ENCODE measurements at regions not wholly inside any gene's neighbourhood (a gene's known extent, or its start where the extent isn't known, plus 50 kb on each side); places are given as distances from the start of the nearest gene placed in this dataset.

GRCh38 chr4:77248805-77249204, 91.8 kb downstream of the CCNG2 start:
- Histone ChIP-seq H2AFZ (ENCODE audit: control insufficient read depth, low read length) (no peak overlapping the region), H3K9ac (ENCODE audit: control insufficient read depth, extremely low read depth, insufficient read depth, low read length) (no peak overlapping the region), H3K36me3 (ENCODE audit: control insufficient read depth in 2 of 2, extremely low read depth in 1 of 2, insufficient read depth in 2 of 2, low read length in 2 of 2) (no peaks in the 10 kb centered on the region), H3K9me3 (ENCODE audit: control insufficient read depth, low read depth, low read length) (no peaks in the 10 kb centered on the region), H3K27me3 (ENCODE audit: control insufficient read depth, extremely low read depth, insufficient read depth, low read length) (peaks cover 3% of the 10 kb centered on the region), H3K27ac (ENCODE audit: control insufficient read depth, insufficient read depth, low read length) (no peak overlapping the region), H3K9me1 (ENCODE audit: control insufficient read depth, extremely low read depth, insufficient read depth, low read length) (no peaks in the 10 kb centered on the region), H3K4me1 (ENCODE audit: control insufficient read depth, extremely low read depth, insufficient read depth, low read length) (no peaks in the 10 kb centered on the region), H4K20me1 (ENCODE audit: control insufficient read depth, extremely low read depth, insufficient read depth, low read length) (no peaks in the 10 kb centered on the region), H3K4me3 (ENCODE audit: control insufficient read depth in 2 of 3, extremely low read depth in 1 of 3, insufficient read depth in 2 of 3, low read depth in 1 of 3, low read length in 3 of 3) (no peak overlapping the region), H3K79me2 (ENCODE audit: control insufficient read depth, insufficient read depth, low read length) (no peaks in the 10 kb centered on the region), H3K4me2 (ENCODE audit: control insufficient read depth, extremely low read depth, insufficient read depth, low read depth, low read length) (no peak overlapping the region)
- FAIRE-seq (no peak), DNase-seq (ENCODE audit: low read depth, low spot score) (no peak)
- TF ChIP-seq CTCF (optimal IDR thresholded peaks at IDR 0.05 in 1 of 3, IDR thresholded peaks at IDR 0.05 in 1 of 3, conservative IDR thresholded peaks at IDR 0.05 in 1 of 3; ENCODE audit: extremely low read depth in 1 of 3, insufficient read depth in 2 of 3, low read length in 3 of 3) = no peak
- TF ChIP-seq EZH2 (IDR thresholded peaks at IDR 0.05; ENCODE audit: low read length) = no peak
- dilution Hi-C loops (cut with MboI; ENCODE audit: extremely low pct_ligation_motif_present, low sequenced_read_pairs) = loop anchor here (25.0 kb wide), 1 partner anchor 113 kb away; no protein-coding TSS in a partner anchor

DNA sequence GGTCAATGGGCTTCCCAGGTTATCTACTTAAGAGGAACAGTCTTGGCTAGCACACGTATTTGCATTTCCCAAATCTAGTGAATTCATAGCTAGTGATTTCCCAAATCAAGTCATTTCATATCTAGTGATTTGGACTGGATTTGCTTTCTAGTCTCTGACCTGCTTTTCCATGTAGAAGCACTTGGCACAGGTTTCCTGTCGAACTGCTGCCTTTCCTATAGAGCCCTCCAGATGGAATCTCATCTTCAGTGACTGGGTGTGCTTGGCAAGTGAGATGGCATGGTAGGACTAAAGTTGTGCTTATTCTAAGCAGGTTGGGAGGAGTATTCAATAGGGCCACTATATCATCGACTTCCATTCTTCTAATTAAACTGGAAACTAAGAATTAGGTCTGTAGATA, 94.7 kb downstream of the CCNG2 start:
- no peak for DNase-seq (ENCODE audit: low read depth, low spot score)
- Histone ChIP-seq H3K36me3 (ENCODE audit: control insufficient read depth in 2 of 2, extremely low read depth in 1 of 2, insufficient read depth in 2 of 2, low read length in 2 of 2) (no peaks in the 10 kb centered on the region), H3K4me1 (ENCODE audit: control insufficient read depth, extremely low read depth, insufficient read depth, low read length) (no peaks in the 10 kb centered on the region), H3K9me1 (ENCODE audit: control insufficient read depth, extremely low read depth, insufficient read depth, low read length) (no peaks in the 10 kb centered on the region), H2AFZ (ENCODE audit: control insufficient read depth, low read length) (no peak overlapping the region), H3K9me3 (ENCODE audit: control insufficient read depth, low read depth, low read length) (no peaks in the 10 kb centered on the region), H4K20me1 (ENCODE audit: control insufficient read depth, extremely low read depth, insufficient read depth, low read length) (no peaks in the 10 kb centered on the region), H3K79me2 (ENCODE audit: control insufficient read depth, insufficient read depth, low read length) (no peaks in the 10 kb centered on the region), H3K4me2 (ENCODE audit: control insufficient read depth, extremely low read depth, insufficient read depth, low read depth, low read length) (no peak overlapping the region), H3K9ac (ENCODE audit: control insufficient read depth, extremely low read depth, insufficient read depth, low read length) (no peak overlapping the region), H3K4me3 (ENCODE audit: control insufficient read depth in 2 of 3, extremely low read depth in 1 of 3, insufficient read depth in 2 of 3, low read depth in 1 of 3, low read length in 3 of 3) (no peak overlapping the region), H3K27ac (ENCODE audit: control insufficient read depth, insufficient read depth, low read length) (no peak overlapping the region), H3K27me3 (ENCODE audit: control insufficient read depth, extremely low read depth, insufficient read depth, low read length) (peaks cover 4% of the 10 kb centered on the region)
- no peak for TF ChIP-seq CTCF (optimal IDR thresholded peaks at IDR 0.05 in 1 of 3, IDR thresholded peaks at IDR 0.05 in 1 of 3, conservative IDR thresholded peaks at IDR 0.05 in 1 of 3; ENCODE audit: extremely low read depth in 1 of 3, insufficient read depth in 2 of 3, low read length in 3 of 3)
- TF ChIP-seq EZH2 (IDR thresholded peaks at IDR 0.05; ENCODE audit: low read length) = no peak
- dilution Hi-C loops (cut with MboI; ENCODE audit: extremely low pct_ligation_motif_present, low sequenced_read_pairs) = no loop called here
- peak; percentile 71 for FAIRE-seq
